Activated CD4-positive, alpha-beta T cell treated with anti-CD3 and anti-CD28 coated beads, Interleukin-2, Interleukin-4, amounts not matched to agents 100 ng/mL and 50 ng/mL, durations not matched to agents 16 hours and 8 hours (primary cell): ENCODE measurements at regions not wholly inside any gene's neighbourhood (a gene's known extent, or its start where the extent isn't known, plus 50 kb on each side); places are given as distances from the start of the nearest gene placed in this dataset.
"Not testable (repeated sequence)": the region's sequence is repeated elsewhere in the genome, so short reads cannot be mapped to it uniquely, and the experiment has no call there.

ENCODE experiments used
- DNase-seq: peaks from one replicate; pipeline ENCODE4 v3.0.0-alpha.2; 2020; ENCODE audit warnings: low spot score

DNA sequence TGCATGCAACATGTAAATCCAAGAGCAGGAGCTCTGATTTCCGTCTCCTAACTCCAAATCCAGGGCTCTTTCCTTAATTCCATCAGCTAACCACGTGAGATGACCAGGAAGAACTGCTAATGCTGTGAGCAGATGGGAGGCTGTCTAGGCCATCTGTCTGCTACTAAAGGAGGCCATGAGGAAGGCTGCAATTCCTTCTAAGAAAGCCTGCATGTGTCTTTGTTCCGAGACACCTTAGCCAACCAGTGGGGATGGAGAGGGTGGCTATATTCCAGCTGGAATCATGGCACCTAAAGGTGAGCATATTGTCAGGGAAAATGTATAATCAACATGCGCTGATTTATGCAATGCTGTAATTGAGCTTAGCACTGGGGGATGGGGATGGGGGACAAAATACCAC lies 267.2 kb upstream of the CDH5 start:
- DNase-seq: no peak

DNA sequence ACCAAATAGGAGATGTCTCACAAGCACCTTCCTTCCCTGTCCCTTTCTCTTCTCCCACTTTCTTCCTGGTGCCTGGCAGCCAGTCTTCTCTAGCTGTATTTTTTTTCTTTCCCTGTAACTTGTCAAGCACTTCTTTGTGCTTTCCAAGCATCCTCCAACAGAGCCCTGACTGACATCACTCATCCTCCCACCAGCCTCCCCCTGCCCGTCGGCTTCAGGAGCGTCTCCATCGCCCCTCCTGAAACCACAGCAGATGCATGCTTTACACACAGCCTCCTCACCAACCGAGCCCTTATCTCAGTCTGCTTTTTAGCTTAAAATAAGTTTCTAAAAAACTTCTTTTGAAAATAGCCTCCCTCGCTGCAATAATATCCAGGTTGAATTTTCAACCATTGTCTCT lies 268.7 kb upstream of the CDH5 start:
- no peak for DNase-seq

DNA sequence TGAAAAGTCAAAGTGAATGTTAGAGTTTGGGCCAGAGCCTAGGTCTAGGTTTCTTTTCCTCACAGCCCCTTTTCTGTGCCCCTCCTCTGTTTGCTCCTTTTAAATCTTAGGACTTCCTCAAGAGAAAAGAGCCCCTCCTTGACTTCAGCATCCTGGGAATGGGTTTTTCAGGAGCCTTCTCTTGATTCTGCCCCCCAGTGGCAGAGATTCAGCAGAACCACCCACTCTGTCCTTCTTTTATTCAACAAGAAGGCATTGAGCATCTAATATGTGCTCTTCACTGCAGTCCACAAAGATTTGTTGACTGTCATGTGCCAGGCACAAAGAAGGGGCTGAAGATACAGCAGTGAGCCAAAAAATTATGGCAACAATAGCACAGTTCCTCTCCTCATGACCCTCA lies 270.8 kb upstream of the CDH5 start:
- DNase-seq: no peak

DNA sequence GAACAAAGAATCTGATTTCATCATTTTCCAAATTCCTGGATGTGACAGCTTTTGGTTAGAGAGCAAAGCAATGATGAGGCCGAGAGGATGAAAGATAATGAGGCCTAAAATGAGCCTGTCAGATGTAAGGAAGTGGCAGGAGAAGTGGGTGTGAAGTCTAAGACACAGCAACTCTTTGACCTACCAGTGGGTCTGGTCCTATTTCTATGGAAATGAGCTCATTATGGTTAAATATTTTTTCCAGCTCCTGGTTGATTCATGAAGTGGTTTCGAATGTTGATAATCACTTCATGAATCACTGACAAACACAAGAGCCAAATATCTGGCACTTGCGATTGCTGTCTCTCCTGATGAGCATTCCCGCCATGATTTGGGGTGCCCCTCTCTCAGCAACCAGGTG lies 273.3 kb upstream of the CDH5 start:
- DNase-seq: no peak

DNA sequence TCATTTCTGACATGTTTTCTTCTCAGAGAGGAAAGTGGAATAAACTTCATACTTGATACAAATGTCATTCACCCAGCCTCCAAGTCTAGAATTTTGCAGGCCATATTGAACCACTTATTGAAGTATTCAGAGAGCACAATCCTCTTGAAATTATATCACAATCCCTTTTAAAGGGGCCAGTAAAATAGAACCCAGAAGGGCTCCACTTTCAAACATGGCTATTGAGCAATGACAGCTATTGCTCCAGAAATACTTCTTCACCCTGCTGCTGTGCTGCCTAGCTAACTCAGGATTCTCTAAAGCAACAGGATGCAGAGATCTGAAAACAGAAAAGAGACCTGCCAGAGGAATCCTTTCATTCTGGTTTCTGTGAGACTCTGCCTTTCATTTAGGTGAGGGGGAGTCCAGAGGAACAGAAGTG lies 275.0 kb upstream of the CDH5 start:
- no peak for DNase-seq

DNA sequence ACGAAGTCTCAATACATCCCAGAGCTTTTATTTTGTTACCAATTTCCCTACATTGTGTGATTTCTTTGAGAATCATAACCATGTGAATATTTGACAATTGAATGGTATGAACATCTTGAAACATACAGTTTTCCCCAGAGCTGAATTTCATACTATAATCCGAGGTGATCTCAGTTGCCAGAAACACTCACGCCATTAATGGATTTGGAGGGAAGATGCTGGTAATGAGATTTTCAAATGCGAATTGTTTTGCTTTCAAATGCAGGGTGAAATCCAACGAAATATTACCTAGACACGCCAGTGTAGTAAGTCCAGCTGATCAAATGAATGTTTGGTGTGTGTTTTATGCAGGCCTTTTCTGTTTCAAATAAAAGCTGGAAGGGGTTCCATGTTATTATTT lies 277.8 kb upstream of the CDH5 start:
- no peak for DNase-seq

DNA sequence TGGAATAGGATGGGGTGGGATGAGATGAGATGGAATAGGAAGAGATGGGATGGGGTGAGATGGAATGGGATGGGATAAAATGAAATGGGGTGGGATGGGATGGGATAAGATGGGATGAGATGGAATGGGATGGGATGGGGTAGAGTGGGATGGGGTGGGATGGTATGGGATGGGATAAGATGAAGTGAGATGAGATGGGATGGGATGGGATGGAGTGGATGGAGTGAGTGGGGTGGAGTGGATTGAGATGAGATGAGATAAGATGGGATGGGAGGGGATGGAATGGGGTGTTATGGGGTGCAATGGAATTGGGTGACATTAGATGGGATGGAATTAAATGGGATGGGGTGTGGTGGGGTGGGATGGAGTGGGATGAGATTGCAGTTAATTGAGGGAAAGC lies 279.2 kb upstream of the CDH5 start:
- DNase-seq: no peak

DNA sequence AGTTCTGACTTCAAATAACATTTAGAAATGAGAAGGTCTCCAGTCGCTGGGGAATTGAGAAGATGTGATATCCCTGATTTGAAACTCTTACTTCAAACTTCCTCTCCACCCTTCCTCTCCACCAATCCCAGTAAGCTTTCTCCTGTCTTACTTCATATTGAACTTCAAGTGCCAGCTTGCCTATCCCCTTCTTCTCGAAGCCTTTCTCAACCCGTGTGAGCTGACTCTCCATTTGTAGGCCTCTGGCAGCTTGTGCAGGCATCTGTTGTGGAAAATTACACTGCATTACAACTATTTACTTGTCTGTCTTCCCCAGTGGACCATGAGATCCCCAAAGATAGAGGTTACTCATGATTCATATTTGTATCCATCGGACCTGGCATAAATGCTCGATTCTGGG lies 280.8 kb upstream of the CDH5 start:
- no peak for DNase-seq

DNA sequence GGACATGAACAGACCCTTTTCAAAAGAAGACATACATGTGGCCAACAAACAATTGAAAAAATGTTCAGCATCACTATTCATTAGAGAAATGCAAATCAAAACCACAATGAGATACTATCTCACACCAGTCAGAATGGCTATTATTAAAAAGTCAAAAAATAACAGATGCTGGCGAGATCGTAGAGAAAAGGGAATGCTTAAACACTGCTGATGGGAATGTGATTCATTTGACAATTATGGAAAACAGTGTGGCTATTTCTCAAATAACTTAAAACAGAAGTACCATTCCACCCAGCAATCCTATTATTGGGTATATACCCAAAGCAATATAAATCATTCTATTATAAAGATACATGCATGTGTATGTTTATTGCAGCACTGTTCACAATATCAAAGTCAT lies 281.8 kb upstream of the CDH5 start:
- not testable (repeated sequence) for DNase-seq

DNA sequence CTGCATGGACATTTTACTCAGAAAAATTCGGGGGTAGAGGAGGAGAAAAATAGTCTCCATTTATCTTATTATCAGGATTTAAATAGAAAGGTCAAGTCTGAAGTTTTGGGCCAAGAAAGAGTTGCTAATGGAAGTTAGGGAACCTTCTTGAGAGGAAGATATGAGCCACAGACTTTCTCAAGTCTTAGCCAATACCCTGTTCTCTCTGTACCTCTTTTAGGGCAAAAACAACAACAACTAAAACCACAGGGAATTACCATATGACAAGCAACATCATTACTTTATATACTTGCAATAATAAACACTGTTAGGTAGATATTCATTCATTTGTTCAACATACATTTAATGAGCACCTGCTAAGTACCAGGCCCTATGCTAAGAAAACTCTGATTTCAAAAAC lies 282.2 kb upstream of the CDH5 start:
- DNase-seq: no peak

DNA sequence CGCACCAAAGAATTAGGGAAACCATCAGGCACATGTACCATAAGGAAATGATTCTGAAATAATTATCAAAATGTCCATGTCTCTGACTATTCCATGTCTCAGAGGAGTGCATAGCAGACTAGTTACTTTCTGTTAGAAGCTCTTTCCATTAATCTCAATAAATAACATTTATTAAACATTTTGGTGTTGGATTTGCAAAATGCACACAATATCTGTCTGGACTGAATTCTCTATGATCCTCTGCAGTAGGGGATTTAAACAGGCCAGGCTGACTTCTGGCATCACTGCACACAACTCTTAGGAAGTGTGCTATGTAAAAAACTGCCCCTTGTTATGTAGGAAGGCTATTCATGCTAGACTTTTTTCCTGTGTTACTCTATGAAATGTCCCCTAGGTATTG lies 283.3 kb upstream of the CDH5 start:
- DNase-seq: no peak

DNA sequence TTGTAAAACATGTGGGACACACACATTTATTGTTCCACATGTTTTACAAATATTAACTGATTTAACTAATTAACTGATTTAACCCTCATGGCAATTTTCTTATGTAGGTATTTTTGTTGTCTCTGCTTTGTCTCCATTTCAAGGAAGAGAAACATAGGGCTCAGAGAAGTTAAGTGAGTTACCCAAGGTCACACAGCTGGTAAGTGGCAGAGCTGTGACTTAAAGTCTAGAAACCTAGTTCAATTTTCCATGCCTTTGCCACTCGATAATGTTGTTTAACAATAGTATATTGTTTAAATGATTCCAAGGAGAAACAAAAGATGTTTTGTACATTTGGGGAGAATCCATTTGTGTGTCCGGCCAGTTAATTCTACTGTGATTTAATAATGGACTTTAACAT lies 284.1 kb upstream of the CDH5 start:
- DNase-seq: no peak

DNA sequence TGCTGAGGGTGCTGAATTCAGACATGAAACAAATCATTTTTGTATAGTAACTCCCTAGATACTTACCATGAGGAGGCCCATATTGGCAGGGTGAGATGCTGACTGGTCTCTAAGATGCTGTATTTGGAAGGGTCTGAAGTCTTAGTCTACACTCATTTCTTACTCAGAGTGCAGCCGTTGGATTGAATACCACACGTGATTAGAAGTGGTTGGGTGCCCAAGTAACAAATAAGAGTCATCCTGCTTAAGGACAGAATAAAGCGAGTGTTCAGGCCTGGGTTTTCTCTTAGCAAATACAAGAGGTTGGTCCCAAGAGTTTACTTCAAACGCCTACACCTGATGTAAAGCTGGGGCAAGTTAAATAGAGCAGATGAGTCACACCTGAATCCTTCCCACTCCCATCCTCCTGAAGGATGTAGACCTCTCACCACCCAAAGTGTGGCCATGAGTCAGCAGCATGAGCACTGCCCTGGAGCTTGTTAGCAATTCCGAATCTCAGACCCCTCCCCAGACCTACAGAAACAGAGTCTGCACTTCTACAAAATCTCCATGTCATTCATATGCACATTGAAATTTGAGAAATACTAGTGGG lies 284.6 kb upstream of the CDH5 start:
- DNase-seq: no peak

DNA sequence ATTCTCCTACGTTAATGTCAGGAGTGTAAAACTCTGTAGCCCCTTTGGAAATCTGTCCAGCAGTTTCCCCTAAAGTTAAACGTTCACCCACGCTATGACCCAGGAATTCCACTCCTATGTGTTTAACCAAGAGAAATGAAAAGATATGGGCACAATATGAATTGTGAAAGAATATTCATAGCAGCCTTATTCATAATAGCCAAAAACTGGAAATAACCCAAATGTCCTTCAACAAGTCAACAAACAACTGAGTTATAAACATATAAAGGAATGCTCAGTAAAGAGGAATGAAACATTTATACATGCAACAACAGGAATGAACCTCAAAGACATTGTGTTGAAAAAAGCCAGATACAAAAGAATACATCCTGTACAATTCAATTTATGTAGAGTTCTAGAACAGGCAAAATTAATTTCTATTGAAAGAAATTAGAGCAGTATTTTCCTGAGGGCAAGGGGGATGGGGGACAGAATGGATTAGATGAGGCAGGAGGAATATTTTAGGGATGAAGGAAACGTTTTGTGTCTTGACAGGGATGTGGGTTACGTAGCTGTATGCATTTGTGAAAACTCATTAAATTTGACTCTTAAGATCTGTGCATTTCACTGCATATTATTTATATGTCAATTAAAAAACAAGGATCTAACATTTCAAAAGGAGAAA lies 286.7 kb upstream of the CDH5 start:
- DNase-seq: no peak

DNA sequence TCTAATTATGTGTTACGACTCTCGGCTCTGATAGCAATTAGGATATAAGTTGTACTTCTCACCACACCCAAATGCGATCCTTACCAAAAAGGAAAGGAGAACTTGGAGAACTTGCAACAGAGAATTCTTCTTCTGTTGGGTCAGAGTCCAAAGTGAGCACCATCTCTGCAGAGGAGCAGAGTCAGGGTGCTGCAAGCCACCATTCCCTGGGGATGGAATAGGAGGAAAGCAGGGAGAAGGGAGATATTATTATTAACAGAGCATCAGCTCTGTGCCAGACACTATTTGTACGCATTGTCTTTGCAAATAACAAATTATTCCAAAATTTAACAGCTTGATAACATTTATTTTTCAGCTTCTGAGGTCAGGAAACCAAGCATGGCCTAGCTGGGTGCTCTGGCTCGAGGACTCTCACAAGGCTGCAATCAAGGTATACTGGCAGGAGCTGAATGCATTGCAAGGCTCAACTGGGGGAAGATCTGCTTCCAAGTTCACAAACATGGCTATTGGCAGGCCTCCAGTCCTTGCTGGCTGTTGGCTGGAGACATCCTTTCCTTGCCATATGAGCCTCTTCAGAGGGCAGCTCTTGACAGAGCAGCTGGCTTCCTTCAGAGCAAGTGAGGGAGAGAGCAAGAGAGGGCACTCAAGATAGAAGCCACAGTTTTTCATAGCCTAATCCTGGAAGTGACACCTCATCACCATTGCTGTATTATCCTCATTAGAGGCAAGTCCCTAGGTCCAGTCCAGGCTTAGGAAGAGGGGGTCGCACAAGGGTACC lies 296.2 kb upstream of the CDH5 start:
- DNase-seq: no peak

DNA sequence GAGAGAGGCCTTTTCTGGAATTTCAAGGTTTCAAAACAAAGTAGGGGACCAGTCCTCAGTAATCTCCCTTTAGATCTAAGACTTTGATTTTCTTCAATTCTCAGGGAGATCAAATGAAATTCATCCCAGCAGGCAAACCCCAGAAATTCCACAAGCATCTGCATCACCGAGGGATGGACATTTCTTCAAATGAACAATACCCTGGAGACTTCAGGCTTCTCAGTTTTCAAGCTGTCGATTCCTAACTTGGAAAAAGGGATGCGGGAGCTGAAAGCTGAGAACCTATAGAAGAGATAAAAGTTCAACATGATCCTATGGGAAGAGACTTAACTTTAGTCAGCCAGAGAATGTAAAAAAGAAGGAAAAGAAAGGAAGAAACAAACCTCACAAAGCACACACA lies 296.9 kb upstream of the CDH5 start:
- DNase-seq: no peak

DNA sequence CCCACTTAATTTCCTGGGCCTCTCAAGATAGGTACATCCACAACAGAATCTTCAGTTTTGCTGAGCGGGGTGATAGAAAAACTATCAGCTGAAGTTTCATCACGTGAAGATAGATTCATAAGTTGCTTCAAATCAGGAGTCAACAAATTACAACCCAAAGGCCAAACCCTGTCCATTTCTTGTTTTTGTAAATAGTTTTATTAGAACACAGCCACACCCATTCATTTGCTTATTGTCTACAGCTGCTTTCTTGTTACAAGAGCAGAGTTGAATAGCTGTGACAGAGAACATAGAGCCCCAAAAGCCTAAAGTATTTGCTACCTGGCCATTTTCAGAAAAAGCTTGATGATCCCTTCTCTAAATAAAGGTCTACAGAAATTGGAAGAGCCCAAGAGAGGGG lies 300.1 kb upstream of the CDH5 start:
- DNase-seq: no peak

DNA sequence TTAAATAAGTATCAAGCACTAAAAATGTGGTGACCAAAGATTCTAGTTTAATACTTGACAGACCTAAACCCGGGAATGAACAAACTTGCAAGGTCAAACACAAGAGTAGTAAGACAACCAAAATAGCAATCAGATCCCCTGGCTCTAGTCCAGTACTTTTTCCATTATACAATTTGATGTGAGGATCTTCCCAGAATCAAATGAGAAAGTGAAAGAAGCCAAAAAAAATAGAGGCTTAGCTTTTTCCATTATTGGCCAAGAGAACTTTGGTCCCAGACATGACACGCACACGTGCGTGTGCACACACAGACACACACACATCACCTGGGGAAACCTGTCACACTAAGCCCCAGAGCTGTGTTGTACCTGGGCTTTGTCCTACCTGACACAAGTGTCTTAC lies 300.6 kb upstream of the CDH5 start:
- DNase-seq: no peak

DNA sequence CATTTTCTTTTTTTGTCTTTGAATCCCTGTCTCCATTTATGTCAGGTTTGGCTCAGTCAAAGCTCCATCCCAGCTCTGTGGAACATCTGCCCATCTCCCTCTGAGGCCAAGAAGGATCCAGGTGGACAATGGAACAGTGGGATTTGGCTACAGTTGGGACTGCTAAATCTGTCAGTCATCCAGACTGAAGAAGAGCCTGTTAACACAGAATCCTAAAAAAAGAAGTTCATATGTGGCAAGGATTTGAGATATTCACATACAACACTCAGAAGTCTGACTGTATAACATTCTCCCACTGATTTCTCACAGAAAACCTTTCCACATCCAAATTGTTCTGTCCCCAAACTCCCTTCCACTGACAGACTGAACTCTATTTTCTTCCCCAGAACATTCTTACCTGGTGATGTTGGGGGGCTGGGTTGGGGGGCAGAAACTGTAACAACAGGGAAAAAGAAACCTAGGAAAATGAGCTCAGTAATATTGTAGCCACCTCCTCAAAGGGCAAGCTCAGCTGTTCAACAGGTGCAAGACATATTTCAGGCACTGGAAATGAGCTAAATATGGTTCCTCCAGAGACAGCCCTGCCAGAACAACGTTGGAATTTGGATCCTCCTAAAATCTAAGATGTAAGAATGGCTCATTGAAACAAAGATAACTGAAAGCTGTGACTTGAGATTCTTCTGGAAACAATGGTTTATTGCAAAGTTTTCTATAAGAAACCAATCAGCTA lies 301.5 kb upstream of the CDH5 start:
- DNase-seq: no peak

DNA sequence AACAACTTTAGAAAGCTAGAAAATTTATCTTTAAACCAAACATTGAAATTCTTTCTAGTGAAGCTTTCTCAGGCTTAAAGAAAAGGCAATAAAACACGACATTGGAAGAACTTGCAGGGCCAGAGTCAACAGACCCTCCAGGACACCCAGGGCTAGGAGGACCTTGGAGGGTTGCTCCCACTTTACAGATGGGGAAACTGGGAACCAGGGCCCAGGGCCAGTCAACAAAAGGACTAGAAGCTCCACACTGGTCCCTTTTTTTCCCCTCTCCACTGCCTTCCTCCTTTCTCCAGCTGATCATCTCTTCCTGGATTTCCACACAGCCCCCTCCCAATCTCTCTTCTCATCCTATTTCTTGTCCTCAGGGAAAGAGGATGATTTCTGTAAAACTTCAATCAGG lies 307.7 kb upstream of the CDH5 start:
- no peak for DNase-seq

DNA sequence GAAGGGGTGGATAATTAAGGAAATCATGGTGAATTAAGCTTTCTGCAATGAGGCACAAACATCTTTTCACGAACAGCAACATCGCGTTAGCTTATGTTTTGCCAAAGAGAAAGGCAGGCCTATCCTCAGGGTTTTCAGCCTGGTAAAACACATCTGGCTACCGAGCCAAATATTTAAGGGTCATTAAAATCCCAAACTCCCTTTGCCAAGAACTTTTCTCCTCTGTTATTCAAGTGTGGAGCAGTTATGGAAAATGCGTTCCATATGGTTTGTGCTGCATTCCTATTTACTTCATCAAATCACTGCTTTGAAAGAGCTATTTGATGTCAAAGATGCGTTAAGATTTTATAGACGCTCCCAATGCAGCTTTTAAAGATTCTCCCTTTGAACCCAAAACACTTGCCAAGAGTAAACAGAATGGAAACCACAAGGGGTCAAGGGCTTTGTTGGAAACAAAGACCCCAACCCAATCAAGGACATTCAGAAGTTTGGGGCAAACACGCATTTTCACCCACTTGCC lies 308.3 kb upstream of the CDH5 start:
- no peak for DNase-seq

DNA sequence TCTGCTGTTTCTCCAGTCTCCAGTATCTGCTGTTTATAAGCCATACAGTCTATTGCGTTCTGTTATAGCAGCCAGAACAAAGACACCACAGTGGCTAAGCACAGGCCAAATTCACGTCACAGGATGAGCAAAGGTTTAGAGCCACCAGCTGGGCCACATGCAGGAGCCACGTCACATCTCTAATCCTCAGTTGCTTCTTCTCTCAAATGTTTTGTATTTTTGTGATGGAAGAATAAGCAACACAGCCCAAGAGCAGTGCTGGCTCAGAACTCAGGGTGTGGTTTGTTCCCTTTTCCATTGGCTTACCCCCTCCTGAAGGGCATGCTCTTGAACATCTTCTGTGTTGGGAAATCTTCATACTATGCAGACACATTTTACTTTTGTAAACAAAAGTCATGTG lies 309.4 kb upstream of the CDH5 start:
- DNase-seq: no peak

DNA sequence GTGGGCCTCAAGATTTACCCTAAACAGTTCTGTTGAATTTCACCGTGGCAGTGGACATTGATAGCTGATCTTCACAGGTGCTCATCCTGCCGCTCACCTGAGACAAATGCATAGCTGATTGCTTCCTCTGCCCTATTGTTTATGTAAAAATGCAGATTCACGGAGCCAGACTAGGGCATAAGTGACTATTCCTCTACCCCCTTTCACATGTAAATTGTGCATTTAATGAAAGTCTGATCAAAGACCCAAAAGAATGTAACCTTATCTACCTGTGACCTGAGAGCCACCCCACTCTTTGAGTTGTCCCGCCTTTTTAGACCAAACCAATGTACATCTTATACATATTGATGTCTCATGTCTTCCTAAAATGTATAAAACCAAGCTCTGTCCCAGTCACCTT lies 312.4 kb upstream of the CDH5 start:
- DNase-seq: no peak
